ENCODE measurements at regions not wholly inside any gene's neighbourhood (a gene's known extent, or its start where the extent isn't known, plus 50 kb on each side); places are given as distances from the start of the nearest gene placed in this dataset.

GRCh38 chr14:49446801-49447200 is 139.4 kb downstream of the RPS29 start:
- no peak for ATAC-seq
- TF ChIP-seq GLIS3 (CRISPR knock-in tag; IDR thresholded peaks at IDR 0.05), result no peak
- no peak for TF ChIP-seq TSHZ2 (CRISPR knock-in tag; IDR thresholded peaks at IDR 0.05)
- no peak for TF ChIP-seq ZNF565 (CRISPR knock-in tag; conservative IDR thresholded peaks at IDR 0.05; ENCODE audit: low read depth)
- TF ChIP-seq CSRNP3 (CRISPR knock-in tag; IDR thresholded peaks at IDR 0.05), result no peak
- no peak for TF ChIP-seq CREB5 (CRISPR knock-in tag; IDR thresholded peaks at IDR 0.05; ENCODE audit: low read depth)
- TF ChIP-seq ZFP30 (CRISPR knock-in tag; IDR thresholded peaks at IDR 0.05), result no peak
- TF ChIP-seq PPARA (CRISPR knock-in tag; IDR thresholded peaks at IDR 0.05; ENCODE audit: borderline replicate concordance), result no peak
- TF ChIP-seq ZFP3 (CRISPR knock-in tag; IDR thresholded peaks at IDR 0.05), result no peak
- TF ChIP-seq ZC3H10 (CRISPR knock-in tag; IDR thresholded peaks at IDR 0.05), result no peak
- TF ChIP-seq ESRRG (CRISPR knock-in tag; IDR thresholded peaks at IDR 0.05), result no peak
- TF ChIP-seq SNAI2 (CRISPR knock-in tag; IDR thresholded peaks at IDR 0.05), result no peak
- TF ChIP-seq TOX (CRISPR knock-in tag; IDR thresholded peaks at IDR 0.05; ENCODE audit: borderline replicate concordance), result no peak
- TF ChIP-seq ZNF70 (CRISPR knock-in tag; IDR thresholded peaks at IDR 0.05), result no peak
- TF ChIP-seq ARNTL (CRISPR knock-in tag; IDR thresholded peaks at IDR 0.05; ENCODE audit: borderline replicate concordance, low read depth), result no peak
- no peak for TF ChIP-seq TCF4 (CRISPR knock-in tag; IDR thresholded peaks at IDR 0.05; ENCODE audit: borderline replicate concordance)
- TF ChIP-seq RARB (CRISPR knock-in tag; IDR thresholded peaks at IDR 0.05), result no peak
- no peak for TF ChIP-seq ISL1 (CRISPR knock-in tag; IDR thresholded peaks at IDR 0.05)
- TF ChIP-seq PATZ1 (CRISPR knock-in tag; IDR thresholded peaks at IDR 0.05; ENCODE audit: borderline replicate concordance), result no peak
- no peak for TF ChIP-seq CSDC2 (CRISPR knock-in tag; IDR thresholded peaks at IDR 0.05)
- TF ChIP-seq POU6F1 (CRISPR knock-in tag; IDR thresholded peaks at IDR 0.05; ENCODE audit: borderline replicate concordance, low read depth), result no peak

GRCh38 chr14:49438256-49438770 is 147.9 kb downstream of the RPS29 start:
- no peak for TF ChIP-seq RARB (CRISPR knock-in tag; IDR thresholded peaks at IDR 0.05)
- TF ChIP-seq ZNF565 (CRISPR knock-in tag; conservative IDR thresholded peaks at IDR 0.05; ENCODE audit: low read depth), result no peak
- TF ChIP-seq SNAI2 (CRISPR knock-in tag; IDR thresholded peaks at IDR 0.05), result no peak
- TF ChIP-seq CSDC2 (CRISPR knock-in tag; IDR thresholded peaks at IDR 0.05), result no peak
- no peak for TF ChIP-seq ESRRG (CRISPR knock-in tag; IDR thresholded peaks at IDR 0.05)
- TF ChIP-seq ZFP3 (CRISPR knock-in tag; IDR thresholded peaks at IDR 0.05), result no peak
- ATAC-seq, result no peak

GRCh38 chr14:49428076-49428475 is 158.1 kb downstream of the RPS29 start:
- no peak for ATAC-seq
- TF ChIP-seq TOX (CRISPR knock-in tag; IDR thresholded peaks at IDR 0.05; ENCODE audit: borderline replicate concordance) (no peak), RARB (CRISPR knock-in tag; IDR thresholded peaks at IDR 0.05) (no peak), ISL1 (CRISPR knock-in tag; IDR thresholded peaks at IDR 0.05) (no peak), CSDC2 (CRISPR knock-in tag; IDR thresholded peaks at IDR 0.05) (no peak), TSHZ2 (CRISPR knock-in tag; IDR thresholded peaks at IDR 0.05) (no peak), CSRNP3 (CRISPR knock-in tag; IDR thresholded peaks at IDR 0.05) (no peak), PPARA (CRISPR knock-in tag; IDR thresholded peaks at IDR 0.05; ENCODE audit: borderline replicate concordance) (no peak), BACH2 (CRISPR knock-in tag; IDR thresholded peaks at IDR 0.05; ENCODE audit: borderline replicate concordance) (no peak), ZNF565 (CRISPR knock-in tag; conservative IDR thresholded peaks at IDR 0.05; ENCODE audit: low read depth) (no peak), ZNF8 (CRISPR knock-in tag; IDR thresholded peaks at IDR 0.05) (no peak), ZNF70 (CRISPR knock-in tag; IDR thresholded peaks at IDR 0.05) (no peak), ZFP3 (CRISPR knock-in tag; IDR thresholded peaks at IDR 0.05) (no peak)

Measured in SK-N-SH treated with all-trans-retinoic acid at 6 μM for 48 hours (cell line).